ENCODE measurements at regions not wholly inside any gene's neighbourhood (a gene's known extent, or its start where the extent isn't known, plus 50 kb on each side); places are given as distances from the start of the nearest gene placed in this dataset.

GRCh38 chr4:164139291-164139690 lies 614.6 kb upstream of the SMIM31 start:
- TF ChIP-seq CTCF (IDR thresholded peaks at IDR 0.05) (no peak), POLR2A (IDR thresholded peaks at IDR 0.05) (no peak)

Measured in heart left ventricle (tissue), 13 donors.